Osteoblast (primary cell): ENCODE measurements at regions not wholly inside any gene's neighbourhood (a gene's known extent, or its start where the extent isn't known, plus 50 kb on each side); places are given as distances from the start of the nearest gene placed in this dataset.

Experiments
- DNase-seq: peaks from one replicate; pipeline ENCODE4 v3.0.0; 2011; ENCODE audit warnings: low spot score, mixed read lengths; ENCODE audit not compliant: insufficient read length; ENCODE audit errors: missing footprints
- H2AFZ ChIP-seq: 2 replicates; pipeline ENCODE4 v1.6.0; 2011; ENCODE audit warnings: mild to moderate bottlenecking, low read length
- H3K27ac ChIP-seq: 2 replicates; pipeline ENCODE4 v1.5.1; 2011; ENCODE audit warnings: mild to moderate bottlenecking, low read depth, low read length, moderate library complexity
- H3K27me3 ChIP-seq: 2 replicates; pipeline ENCODE4 v1.6.0; 2012; ENCODE audit warnings: mild to moderate bottlenecking, control low read depth, inconsistent platforms, low read length, moderate library complexity; ENCODE audit not compliant: insufficient read depth
- H3K36me3 ChIP-seq: 2 replicates; pipeline ENCODE4 v1.5.1; 2011; ENCODE audit warnings: mild to moderate bottlenecking, low read length, control low read depth, moderate library complexity; ENCODE audit not compliant: insufficient read depth
- H3K4me1 ChIP-seq: 2 replicates; pipeline ENCODE4 v1.5.1; 2011; ENCODE audit warnings: mild to moderate bottlenecking, low read length, control low read depth, moderate library complexity; ENCODE audit not compliant: insufficient read depth
- H3K4me2 ChIP-seq: 2 replicates; pipeline ENCODE4 v1.6.0; 2011; ENCODE audit warnings: mild to moderate bottlenecking, low read length; ENCODE audit not compliant: insufficient read depth
- H3K4me3 ChIP-seq: fragments of 200-600 bp; sonication (generic); 3 replicates; pipeline ENCODE4 v1.5.1; 2012; ENCODE audit warnings: mild to moderate bottlenecking, low read length, inconsistent platforms; ENCODE audit not compliant: insufficient read depth
- H3K79me2 ChIP-seq: 2 replicates; pipeline ENCODE4 v1.6.0; 2012; ENCODE audit warnings: mild to moderate bottlenecking, low read length, control low read depth, inconsistent platforms; ENCODE audit not compliant: insufficient read depth
- H3K9me3 ChIP-seq: 2 replicates; pipeline ENCODE4 v1.5.1; 2011; ENCODE audit warnings: low read depth, low read length, control low read depth
- H4K20me1 ChIP-seq: 2 replicates; pipeline ENCODE4 v1.6.0; 2012; ENCODE audit warnings: mild to moderate bottlenecking, low read length, control low read depth; ENCODE audit not compliant: insufficient read depth
- TF ChIP-seq, protein P1 (sequence below): IDR thresholded peaks from 2 replicates; pipeline ENCODE4 v1.5.1; 2011; ENCODE audit warnings: mild to moderate bottlenecking, low read depth, low read length, moderate library complexity; ENCODE audit errors: extremely low read depth

DNA sequence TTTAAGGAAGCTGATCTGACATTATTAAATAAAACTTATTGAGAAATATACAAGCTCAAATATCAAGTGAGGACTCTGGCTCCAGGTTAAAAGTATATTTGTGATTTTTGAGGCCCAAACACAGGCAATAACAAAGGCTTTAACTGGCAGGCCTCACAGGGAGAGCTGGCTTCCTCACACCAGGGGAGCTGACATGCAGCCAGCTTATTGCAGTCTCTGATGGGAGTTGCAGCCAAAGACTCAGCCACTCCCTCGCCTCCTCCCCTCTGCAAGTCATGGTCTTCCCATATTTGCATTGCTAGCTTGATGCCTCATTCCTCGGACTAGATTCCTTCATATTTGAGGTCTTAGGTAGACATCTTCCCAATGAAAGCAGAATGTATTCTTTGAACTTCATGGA, 647.1 kb upstream of the SLITRK6 start:
- no peak overlapping the region for H2AFZ ChIP-seq
- no peak for DNase-seq
- no peaks in the 10 kb centered on the region for H3K27me3 ChIP-seq
- peaks cover 6% of the 10 kb centered on the region for H3K9me3 ChIP-seq
- no peaks in the 10 kb centered on the region for H3K79me2 ChIP-seq
- no peak overlapping the region for H3K4me3 ChIP-seq
- TF ChIP-seq, protein P1, sequence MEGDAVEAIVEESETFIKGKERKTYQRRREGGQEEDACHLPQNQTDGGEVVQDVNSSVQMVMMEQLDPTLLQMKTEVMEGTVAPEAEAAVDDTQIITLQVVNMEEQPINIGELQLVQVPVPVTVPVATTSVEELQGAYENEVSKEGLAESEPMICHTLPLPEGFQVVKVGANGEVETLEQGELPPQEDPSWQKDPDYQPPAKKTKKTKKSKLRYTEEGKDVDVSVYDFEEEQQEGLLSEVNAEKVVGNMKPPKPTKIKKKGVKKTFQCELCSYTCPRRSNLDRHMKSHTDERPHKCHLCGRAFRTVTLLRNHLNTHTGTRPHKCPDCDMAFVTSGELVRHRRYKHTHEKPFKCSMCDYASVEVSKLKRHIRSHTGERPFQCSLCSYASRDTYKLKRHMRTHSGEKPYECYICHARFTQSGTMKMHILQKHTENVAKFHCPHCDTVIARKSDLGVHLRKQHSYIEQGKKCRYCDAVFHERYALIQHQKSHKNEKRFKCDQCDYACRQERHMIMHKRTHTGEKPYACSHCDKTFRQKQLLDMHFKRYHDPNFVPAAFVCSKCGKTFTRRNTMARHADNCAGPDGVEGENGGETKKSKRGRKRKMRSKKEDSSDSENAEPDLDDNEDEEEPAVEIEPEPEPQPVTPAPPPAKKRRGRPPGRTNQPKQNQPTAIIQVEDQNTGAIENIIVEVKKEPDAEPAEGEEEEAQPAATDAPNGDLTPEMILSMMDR = no peak
- no peaks in the 10 kb centered on the region for H3K36me3 ChIP-seq
- no peaks in the 10 kb centered on the region for H4K20me1 ChIP-seq
- no peak overlapping the region for H3K4me2 ChIP-seq
- no peaks in the 10 kb centered on the region for H3K4me1 ChIP-seq
- no peak overlapping the region for H3K27ac ChIP-seq

GRCh38 chr13:86447479-86447878, 648.3 kb upstream of the SLITRK6 start:
- Histone ChIP-seq H3K36me3 (no peaks in the 10 kb centered on the region), H3K27ac (no peak overlapping the region), H3K79me2 (no peaks in the 10 kb centered on the region), H2AFZ (no peak overlapping the region), H3K4me3 (no peak overlapping the region), H3K27me3 (no peaks in the 10 kb centered on the region), H3K4me1 (no peaks in the 10 kb centered on the region), H3K4me2 (no peak overlapping the region), H3K9me3 (peaks cover 2% of the 10 kb centered on the region), H4K20me1 (no peaks in the 10 kb centered on the region)
- TF ChIP-seq, protein P1 = no peak
- DNase-seq = no peak

DNA sequence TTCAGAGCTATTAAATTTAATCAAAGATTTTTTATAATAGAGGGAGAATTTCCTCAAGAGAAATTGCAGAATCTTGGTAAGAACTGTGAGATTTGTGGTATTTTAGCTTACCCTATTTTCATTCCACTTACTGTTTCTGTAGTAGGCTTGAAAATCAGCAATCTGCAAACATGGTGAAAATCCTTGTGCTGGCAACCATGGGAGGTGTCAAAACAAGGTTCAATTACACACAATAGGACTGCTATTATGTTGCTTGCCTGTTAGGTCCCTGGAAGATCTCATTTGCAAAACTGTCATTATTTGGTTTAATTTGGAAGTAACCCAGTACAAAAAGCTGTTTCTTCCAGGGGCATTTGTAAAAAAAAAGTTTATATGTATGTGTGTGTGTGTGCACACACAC, 662.8 kb upstream of the SLITRK6 start:
- TF ChIP-seq, protein P1 = no peak
- Histone ChIP-seq H3K27me3 (no peaks in the 10 kb centered on the region), H4K20me1 (no peaks in the 10 kb centered on the region), H3K36me3 (no peaks in the 10 kb centered on the region), H2AFZ (no peak overlapping the region), H3K4me1 (no peaks in the 10 kb centered on the region), H3K27ac (no peak overlapping the region), H3K9me3 (peaks cover 5% of the 10 kb centered on the region), H3K4me2 (no peak overlapping the region), H3K79me2 (no peaks in the 10 kb centered on the region), H3K4me3 (no peak overlapping the region)
- no peak for DNase-seq

GRCh38 chr13:86464193-86464592, 665.0 kb upstream of the SLITRK6 start:
- H4K20me1 ChIP-seq = no peaks in the 10 kb centered on the region
- no peak overlapping the region for H3K4me2 ChIP-seq
- H3K4me3 ChIP-seq = no peak overlapping the region
- no peak overlapping the region for H2AFZ ChIP-seq
- TF ChIP-seq, protein P1 = no peak
- no peaks in the 10 kb centered on the region for H3K79me2 ChIP-seq
- DNase-seq = no peak
- H3K27ac ChIP-seq = no peak overlapping the region
- H3K27me3 ChIP-seq = no peaks in the 10 kb centered on the region
- no peaks in the 10 kb centered on the region for H3K36me3 ChIP-seq
- H3K9me3 ChIP-seq = peaks cover 3% of the 10 kb centered on the region
- no peaks in the 10 kb centered on the region for H3K4me1 ChIP-seq
